ENCODE measurements at regions not wholly inside any gene's neighbourhood (a gene's known extent, or its start where the extent isn't known, plus 50 kb on each side); places are given as distances from the start of the nearest gene placed in this dataset.

DNA sequence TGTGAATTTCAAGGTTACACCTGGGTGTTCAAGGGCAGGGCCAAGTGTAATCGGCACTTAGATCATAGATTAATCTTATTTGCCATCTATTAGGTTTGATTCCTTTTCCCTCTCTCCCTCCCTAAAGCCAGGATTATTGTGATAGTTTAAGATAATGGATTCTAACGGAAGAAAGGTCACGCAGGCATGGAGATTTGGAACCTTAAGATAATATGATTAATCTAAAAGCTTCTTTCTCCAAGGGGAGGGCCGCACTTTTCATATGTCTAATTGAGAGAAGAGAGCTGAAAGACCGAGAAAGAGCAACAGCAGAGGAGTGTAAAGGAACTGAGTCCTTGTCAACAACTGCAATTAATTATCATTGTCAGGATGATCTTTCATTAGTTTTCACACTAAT is 858.8 kb upstream of the NR2F2 start:
- no peak overlapping the region for H4K12ac ChIP-seq (ENCODE audit: low read depth, low read length)
- H2BK5ac ChIP-seq (ENCODE audit: low read depth, low read length, poor library complexity), result no peak overlapping the region
- no peak overlapping the region for H2BK12ac ChIP-seq (ENCODE audit: low read length)
- H3K14ac ChIP-seq (ENCODE audit: low read length), result no peak overlapping the region
- WGBS (ENCODE audit: extremely low coverage, insufficient coverage, insufficient read length), result no CpG with 5 or more reads among the region's 5 CpGs
- H3K9ac ChIP-seq (ENCODE audit: low read length), result no peak overlapping the region
- no peak overlapping the region for H3K18ac ChIP-seq (ENCODE audit: low read length)
- no peaks in the 10 kb centered on the region for H3K9me3 ChIP-seq (ENCODE audit: insufficient read depth, low read depth, low read length)
- no peak overlapping the region for H3K4me3 ChIP-seq (ENCODE audit: low read depth, low read length)
- no peak overlapping the region for H2AK5ac ChIP-seq (ENCODE audit: low read length)
- no peak overlapping the region for H3K27ac ChIP-seq (ENCODE audit: low read depth, low read length)
- no peak overlapping the region for H4K91ac ChIP-seq (ENCODE audit: low read depth, low read length)
- no peak overlapping the region for H2AFZ ChIP-seq (ENCODE audit: insufficient read depth, low read length, poor library complexity)
- no peak overlapping the region for H3K4ac ChIP-seq (ENCODE audit: low read depth, low read length)
- H2BK120ac ChIP-seq (ENCODE audit: insufficient read depth, low read length, poor library complexity), result no peak overlapping the region
- H3K4me2 ChIP-seq (ENCODE audit: low read length), result no peak overlapping the region
- H3K36me3 ChIP-seq (ENCODE audit: control insufficient read depth in 1 of 2, insufficient read depth in 2 of 2, low read length in 2 of 2), result no peaks in the 10 kb centered on the region
- H3K79me2 ChIP-seq (ENCODE audit: control insufficient read depth, insufficient read depth, low read length, poor library complexity), result no peaks in the 10 kb centered on the region
- DNase-seq, result no peak
- H3K4me1 ChIP-seq (ENCODE audit: control insufficient read depth in 1 of 2, insufficient read depth in 2 of 2, low read length in 2 of 2), result no peaks in the 10 kb centered on the region
- H3K23ac ChIP-seq (ENCODE audit: low read length), result no peak overlapping the region
- no peaks in the 10 kb centered on the region for H3K27me3 ChIP-seq (ENCODE audit: insufficient read depth, low read length)
- H3K79me1 ChIP-seq (ENCODE audit: low read length), result no peaks in the 10 kb centered on the region
- no peak overlapping the region for H4K8ac ChIP-seq (ENCODE audit: low read depth, low read length)

DNA sequence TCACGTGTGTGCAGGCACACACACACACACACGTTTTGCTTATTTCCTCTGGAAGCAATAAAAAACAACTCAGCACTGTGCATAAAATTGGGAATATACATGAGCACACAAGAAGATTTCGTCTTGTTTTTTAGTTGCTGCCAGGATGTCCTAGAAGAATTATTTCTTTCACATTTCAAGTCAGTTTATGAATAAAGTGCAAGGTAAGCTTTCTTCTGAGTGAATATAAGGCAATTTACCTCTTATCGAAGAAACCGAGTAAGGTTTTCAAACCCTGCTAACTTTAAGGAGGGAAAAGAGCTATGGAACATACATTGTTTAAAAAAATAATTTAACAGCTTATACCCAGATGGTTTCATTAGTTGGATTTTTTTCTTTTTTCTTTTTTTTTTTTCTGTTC is 855.4 kb upstream of the NR2F2 start:
- no peaks in the 10 kb centered on the region for H3K79me1 ChIP-seq (ENCODE audit: low read length)
- H3K18ac ChIP-seq (ENCODE audit: low read length), result no peak overlapping the region
- H3K4ac ChIP-seq (ENCODE audit: low read depth, low read length), result no peak overlapping the region
- H4K8ac ChIP-seq (ENCODE audit: low read depth, low read length), result no peak overlapping the region
- H3K36me3 ChIP-seq (ENCODE audit: control insufficient read depth in 1 of 2, insufficient read depth in 2 of 2, low read length in 2 of 2), result no peaks in the 10 kb centered on the region
- H3K4me2 ChIP-seq (ENCODE audit: low read length), result no peak overlapping the region
- H3K14ac ChIP-seq (ENCODE audit: low read length), result no peak overlapping the region
- H3K23ac ChIP-seq (ENCODE audit: low read length), result no peak overlapping the region
- H3K4me3 ChIP-seq (ENCODE audit: low read depth, low read length), result no peak overlapping the region
- no peak overlapping the region for H4K12ac ChIP-seq (ENCODE audit: low read depth, low read length)
- no peak overlapping the region for H3K27ac ChIP-seq (ENCODE audit: low read depth, low read length)
- no peaks in the 10 kb centered on the region for H3K4me1 ChIP-seq (ENCODE audit: control insufficient read depth in 1 of 2, insufficient read depth in 2 of 2, low read length in 2 of 2)
- no peak overlapping the region for H2BK12ac ChIP-seq (ENCODE audit: low read length)
- no peak overlapping the region for H2BK120ac ChIP-seq (ENCODE audit: insufficient read depth, low read length, poor library complexity)
- no peaks in the 10 kb centered on the region for H3K27me3 ChIP-seq (ENCODE audit: insufficient read depth, low read length)
- WGBS (ENCODE audit: extremely low coverage, insufficient coverage, insufficient read length), result no CpG with 5 or more reads among the region's 5 CpGs
- DNase-seq, result no peak
- no peak overlapping the region for H2AFZ ChIP-seq (ENCODE audit: insufficient read depth, low read length, poor library complexity)
- no peaks in the 10 kb centered on the region for H3K79me2 ChIP-seq (ENCODE audit: control insufficient read depth, insufficient read depth, low read length, poor library complexity)
- H3K9me3 ChIP-seq (ENCODE audit: insufficient read depth, low read depth, low read length), result no peaks in the 10 kb centered on the region
- no peak overlapping the region for H3K9ac ChIP-seq (ENCODE audit: low read length)
- H2BK5ac ChIP-seq (ENCODE audit: low read depth, low read length, poor library complexity), result no peak overlapping the region
- H2AK5ac ChIP-seq (ENCODE audit: low read length), result no peak overlapping the region
- no peak overlapping the region for H4K91ac ChIP-seq (ENCODE audit: low read depth, low read length)

DNA sequence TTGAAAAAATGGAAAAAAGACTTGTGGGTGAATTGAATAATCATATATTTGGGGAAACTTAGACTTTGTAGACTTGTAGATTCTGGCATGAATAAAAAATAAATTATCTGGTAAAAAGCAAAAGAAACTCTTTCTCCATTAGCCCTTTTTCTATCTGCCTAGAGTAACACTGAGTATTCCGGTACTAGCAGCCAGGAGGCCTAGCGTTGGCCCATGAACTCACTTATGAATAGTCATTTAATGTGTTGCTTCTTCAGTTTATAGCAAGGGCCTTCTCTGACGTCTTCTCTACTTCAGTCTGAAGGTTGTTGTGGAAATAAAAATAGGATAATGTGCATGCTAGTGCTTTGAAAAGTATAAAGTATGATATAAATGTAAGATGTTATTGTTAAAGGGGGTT is 851.2 kb upstream of the NR2F2 start:
- Histone ChIP-seq H2BK12ac (ENCODE audit: low read length) (no peak overlapping the region), H3K4me3 (ENCODE audit: low read depth, low read length) (no peak overlapping the region), H3K4me2 (ENCODE audit: low read length) (no peak overlapping the region), H4K8ac (ENCODE audit: low read depth, low read length) (no peak overlapping the region), H3K27me3 (ENCODE audit: insufficient read depth, low read length) (no peaks in the 10 kb centered on the region), H3K27ac (ENCODE audit: low read depth, low read length) (no peak overlapping the region), H3K14ac (ENCODE audit: low read length) (no peak overlapping the region), H3K79me1 (ENCODE audit: low read length) (no peaks in the 10 kb centered on the region), H4K91ac (ENCODE audit: low read depth, low read length) (no peak overlapping the region), H3K79me2 (ENCODE audit: control insufficient read depth, insufficient read depth, low read length, poor library complexity) (no peaks in the 10 kb centered on the region), H3K9ac (ENCODE audit: low read length) (no peak overlapping the region), H2BK120ac (ENCODE audit: insufficient read depth, low read length, poor library complexity) (no peak overlapping the region), H4K12ac (ENCODE audit: low read depth, low read length) (no peak overlapping the region), H3K9me3 (ENCODE audit: insufficient read depth, low read depth, low read length) (no peaks in the 10 kb centered on the region), H2AK5ac (ENCODE audit: low read length) (no peak overlapping the region), H2AFZ (ENCODE audit: insufficient read depth, low read length, poor library complexity) (no peak overlapping the region), H2BK5ac (ENCODE audit: low read depth, low read length, poor library complexity) (no peak overlapping the region), H3K23ac (ENCODE audit: low read length) (no peak overlapping the region), H3K4me1 (ENCODE audit: control insufficient read depth in 1 of 2, insufficient read depth in 2 of 2, low read length in 2 of 2) (no peaks in the 10 kb centered on the region), H3K4ac (ENCODE audit: low read depth, low read length) (no peak overlapping the region), H3K18ac (ENCODE audit: low read length) (no peak overlapping the region), H3K36me3 (ENCODE audit: control insufficient read depth in 1 of 2, insufficient read depth in 2 of 2, low read length in 2 of 2) (no peaks in the 10 kb centered on the region)
- DNase-seq, result no peak
- no CpG with 5 or more reads among the region's 3 CpGs for WGBS (ENCODE audit: extremely low coverage, insufficient coverage, insufficient read length)

DNA sequence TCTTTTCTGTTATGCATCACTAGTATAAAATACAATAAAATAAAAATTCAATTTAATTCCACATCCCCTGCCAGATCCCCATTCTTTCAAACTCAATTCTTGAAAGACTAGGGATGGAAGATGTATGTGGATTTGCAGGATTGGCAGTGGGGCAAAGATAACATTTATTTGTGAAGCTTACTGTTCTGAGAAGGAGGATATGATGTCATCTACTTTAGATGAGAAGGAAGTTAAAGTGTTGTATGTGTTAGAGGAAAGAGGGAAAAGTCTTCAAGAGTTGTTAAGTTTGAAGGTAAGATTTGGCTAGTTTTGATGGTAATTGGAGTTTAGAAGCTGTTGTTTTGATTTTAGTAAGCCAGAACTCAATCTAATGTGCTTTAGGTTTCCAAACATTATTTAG is 845.1 kb upstream of the NR2F2 start:
- H2AFZ ChIP-seq (ENCODE audit: insufficient read depth, low read length, poor library complexity), result no peak overlapping the region
- H4K91ac ChIP-seq (ENCODE audit: low read depth, low read length), result no peak overlapping the region
- H3K23ac ChIP-seq (ENCODE audit: low read length), result no peak overlapping the region
- H3K79me2 ChIP-seq (ENCODE audit: control insufficient read depth, insufficient read depth, low read length, poor library complexity), result no peaks in the 10 kb centered on the region
- no peak overlapping the region for H2AK5ac ChIP-seq (ENCODE audit: low read length)
- H3K9me3 ChIP-seq (ENCODE audit: insufficient read depth, low read depth, low read length), result no peaks in the 10 kb centered on the region
- H3K14ac ChIP-seq (ENCODE audit: low read length), result no peak overlapping the region
- H2BK5ac ChIP-seq (ENCODE audit: low read depth, low read length, poor library complexity), result no peak overlapping the region
- no peaks in the 10 kb centered on the region for H3K27me3 ChIP-seq (ENCODE audit: insufficient read depth, low read length)
- no peak overlapping the region for H2BK12ac ChIP-seq (ENCODE audit: low read length)
- no peak overlapping the region for H3K27ac ChIP-seq (ENCODE audit: low read depth, low read length)
- H3K18ac ChIP-seq (ENCODE audit: low read length), result no peak overlapping the region
- H3K4me3 ChIP-seq (ENCODE audit: low read depth, low read length), result no peak overlapping the region
- no peak overlapping the region for H2BK120ac ChIP-seq (ENCODE audit: insufficient read depth, low read length, poor library complexity)
- H4K12ac ChIP-seq (ENCODE audit: low read depth, low read length), result no peak overlapping the region
- DNase-seq, result no peak
- H3K36me3 ChIP-seq (ENCODE audit: control insufficient read depth in 1 of 2, insufficient read depth in 2 of 2, low read length in 2 of 2), result no peaks in the 10 kb centered on the region
- no peak overlapping the region for H4K8ac ChIP-seq (ENCODE audit: low read depth, low read length)
- no peak overlapping the region for H3K4me2 ChIP-seq (ENCODE audit: low read length)
- no peaks in the 10 kb centered on the region for H3K79me1 ChIP-seq (ENCODE audit: low read length)
- H3K9ac ChIP-seq (ENCODE audit: low read length), result no peak overlapping the region
- no peak overlapping the region for H3K4ac ChIP-seq (ENCODE audit: low read depth, low read length)
- H3K4me1 ChIP-seq (ENCODE audit: control insufficient read depth in 1 of 2, insufficient read depth in 2 of 2, low read length in 2 of 2), result no peaks in the 10 kb centered on the region

DNA sequence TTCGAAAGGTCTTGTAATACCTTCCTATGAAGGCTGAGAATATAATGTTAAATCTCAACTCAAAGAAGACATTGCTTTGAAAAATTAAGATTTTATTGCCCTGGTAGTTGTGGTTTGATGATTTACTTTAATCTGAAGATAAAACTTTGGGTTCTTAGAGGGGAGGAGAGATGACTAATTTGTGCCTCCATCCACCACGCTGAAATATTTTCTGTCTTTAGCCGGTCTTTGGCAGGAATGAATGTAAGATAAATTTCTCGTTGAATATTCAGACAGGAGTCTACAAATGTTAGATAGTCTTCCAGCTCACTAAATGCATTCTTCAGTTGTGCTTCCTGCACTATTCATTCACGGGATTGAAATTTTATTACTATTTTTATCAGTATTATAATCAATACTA is 844.3 kb upstream of the NR2F2 start:
- WGBS (ENCODE audit: extremely low coverage, insufficient coverage, insufficient read length), result no CpG with 5 or more reads among the region's 5 CpGs

More for the DNA sequence above, 844.3 kb upstream of the NR2F2 start:
- Histone ChIP-seq H2AK5ac (ENCODE audit: low read length) (no peak overlapping the region), H3K36me3 (ENCODE audit: control insufficient read depth in 1 of 2, insufficient read depth in 2 of 2, low read length in 2 of 2) (no peaks in the 10 kb centered on the region), H3K79me2 (ENCODE audit: control insufficient read depth, insufficient read depth, low read length, poor library complexity) (no peaks in the 10 kb centered on the region), H2AFZ (ENCODE audit: insufficient read depth, low read length, poor library complexity) (no peak overlapping the region), H3K27me3 (ENCODE audit: insufficient read depth, low read length) (no peaks in the 10 kb centered on the region), H3K4me1 (ENCODE audit: control insufficient read depth in 1 of 2, insufficient read depth in 2 of 2, low read length in 2 of 2) (no peaks in the 10 kb centered on the region), H3K27ac (ENCODE audit: low read depth, low read length) (no peak overlapping the region), H3K18ac (ENCODE audit: low read length) (no peak overlapping the region), H4K12ac (ENCODE audit: low read depth, low read length) (no peak overlapping the region), H3K79me1 (ENCODE audit: low read length) (no peaks in the 10 kb centered on the region), H2BK120ac (ENCODE audit: insufficient read depth, low read length, poor library complexity) (no peak overlapping the region), H3K9ac (ENCODE audit: low read length) (no peak overlapping the region), H2BK5ac (ENCODE audit: low read depth, low read length, poor library complexity) (no peak overlapping the region), H4K91ac (ENCODE audit: low read depth, low read length) (no peak overlapping the region), H3K14ac (ENCODE audit: low read length) (no peak overlapping the region), H3K9me3 (ENCODE audit: insufficient read depth, low read depth, low read length) (no peaks in the 10 kb centered on the region), H3K23ac (ENCODE audit: low read length) (no peak overlapping the region), H4K8ac (ENCODE audit: low read depth, low read length) (no peak overlapping the region), H2BK12ac (ENCODE audit: low read length) (no peak overlapping the region), H3K4me3 (ENCODE audit: low read depth, low read length) (no peak overlapping the region), H3K4me2 (ENCODE audit: low read length) (no peak overlapping the region), H3K4ac (ENCODE audit: low read depth, low read length) (no peak overlapping the region)
- DNase-seq, result no peak

Measured in trophoblast cell (in vitro differentiated cells and primary cell).